ENCODE measurements at regions not wholly inside any gene's neighbourhood (a gene's known extent, or its start where the extent isn't known, plus 50 kb on each side); places are given as distances from the start of the nearest gene placed in this dataset.

GRCh38 chr14:97055355-97055754 lies 258.2 kb downstream of the VRK1 start:
- WGBS, result 60% methylated on average over 9 of the region's 9 CpGs
- DNase-seq (ENCODE audit: low spot score in 2 of 2), result no peak
- no peaks in the 10 kb centered on the region for H3K9me3 ChIP-seq

GRCh38 chr14:97056086-97056485 lies 258.9 kb downstream of the VRK1 start:
- H3K36me3 ChIP-seq, result no peaks in the 10 kb centered on the region
- 28% methylated on average over 6 of the region's 6 CpGs for WGBS
- H3K4me3 ChIP-seq, result no peak overlapping the region
- H3K27ac ChIP-seq, result no peak overlapping the region
- H3K27me3 ChIP-seq, result peaks cover 7% of the 10 kb centered on the region
- DNase-seq (ENCODE audit: low spot score in 2 of 2), result no peak
- peaks cover 2% of the 10 kb centered on the region for H3K4me1 ChIP-seq
- H3K9me3 ChIP-seq, result no peaks in the 10 kb centered on the region
- TF ChIP-seq CTCF (IDR thresholded peaks at IDR 0.05) (no peak), POLR2AphosphoS5 (IDR thresholded peaks at IDR 0.05) (no peak), EP300 (IDR thresholded peaks at IDR 0.05) (no peak), POLR2A (IDR thresholded peaks at IDR 0.05) (no peak)

More at GRCh38 chr14:97055355-97055754, 258.2 kb downstream of the VRK1 start:
- no peak overlapping the region for H3K4me3 ChIP-seq
- H3K36me3 ChIP-seq, result no peaks in the 10 kb centered on the region
- peaks cover 7% of the 10 kb centered on the region for H3K27me3 ChIP-seq
- TF ChIP-seq CTCF (IDR thresholded peaks at IDR 0.05) (no peak), EP300 (IDR thresholded peaks at IDR 0.05) (no peak), POLR2AphosphoS5 (IDR thresholded peaks at IDR 0.05) (no peak), POLR2A (IDR thresholded peaks at IDR 0.05) (no peak)
- H3K4me1 ChIP-seq, result peaks cover 2% of the 10 kb centered on the region
- H3K27ac ChIP-seq, result no peak overlapping the region

- WGBS, result 87% methylated on average over 16 of the region's 16 CpGs
Observed at GRCh38 chr14:97057238-97058073, 260.3 kb downstream of the VRK1 start.

DNA sequence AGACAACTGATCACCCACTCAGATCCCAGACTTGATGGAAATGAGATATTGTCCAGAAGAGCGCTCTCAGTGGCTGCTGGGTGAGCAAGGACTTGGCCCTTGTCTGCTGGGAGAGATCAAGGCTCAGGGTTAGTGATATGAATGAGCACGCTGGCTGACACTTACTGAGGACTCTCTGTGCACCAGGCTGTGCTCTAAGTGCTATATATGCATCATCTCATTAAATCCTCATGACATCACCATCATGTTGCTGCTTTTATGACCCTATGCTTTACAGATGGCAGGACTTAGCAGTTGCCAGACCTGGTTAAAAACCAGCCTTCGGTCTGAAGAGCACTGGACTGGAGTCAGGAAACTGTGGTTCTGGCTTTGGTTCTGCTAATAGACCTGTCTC lies 260.9 kb downstream of the VRK1 start:
- Histone ChIP-seq H3K36me3 (no peaks in the 10 kb centered on the region), H3K9me3 (no peaks in the 10 kb centered on the region)
- TF ChIP-seq CTCF (IDR thresholded peaks at IDR 0.05) (no peak), EP300 (IDR thresholded peaks at IDR 0.05) (no peak), POLR2AphosphoS5 (IDR thresholded peaks at IDR 0.05) (no peak), POLR2A (IDR thresholded peaks at IDR 0.05) (no peak)

More at GRCh38 chr14:97057238-97058073, 260.3 kb downstream of the VRK1 start:
- Histone ChIP-seq H3K27me3 (peaks cover 7% of the 10 kb centered on the region), H3K4me3 (no peak overlapping the region), H3K36me3 (no peaks in the 10 kb centered on the region), H3K4me1 (peaks cover 2% of the 10 kb centered on the region), H3K27ac (no peak overlapping the region), H3K9me3 (no peaks in the 10 kb centered on the region)
- DNase-seq (ENCODE audit: low spot score in 2 of 2), result no peak
- TF ChIP-seq POLR2A (IDR thresholded peaks at IDR 0.05) (no peak), EP300 (IDR thresholded peaks at IDR 0.05) (no peak), CTCF (IDR thresholded peaks at IDR 0.05) (no peak), POLR2AphosphoS5 (IDR thresholded peaks at IDR 0.05) (no peak)

GRCh38 chr14:97058589-97058988 lies 261.4 kb downstream of the VRK1 start:
- no peak overlapping the region for H3K27ac ChIP-seq
- H3K4me3 ChIP-seq, result no peak overlapping the region
- WGBS, result 63% methylated on average over 2 of the region's 2 CpGs
- peaks cover 7% of the 10 kb centered on the region for H3K27me3 ChIP-seq
- no peaks in the 10 kb centered on the region for H3K36me3 ChIP-seq
- DNase-seq (ENCODE audit: low spot score in 2 of 2), result no peak
- TF ChIP-seq CTCF (IDR thresholded peaks at IDR 0.05) (no peak), EP300 (IDR thresholded peaks at IDR 0.05) (no peak), POLR2AphosphoS5 (IDR thresholded peaks at IDR 0.05) (no peak), POLR2A (IDR thresholded peaks at IDR 0.05) (no peak)
- H3K9me3 ChIP-seq, result no peaks in the 10 kb centered on the region
- H3K4me1 ChIP-seq, result peaks cover 2% of the 10 kb centered on the region

More for the DNA sequence above, 260.9 kb downstream of the VRK1 start:
- Histone ChIP-seq H3K4me1 (peaks cover 2% of the 10 kb centered on the region), H3K27me3 (peaks cover 7% of the 10 kb centered on the region), H3K27ac (no peak overlapping the region), H3K4me3 (no peak overlapping the region)
- no peak for DNase-seq (ENCODE audit: low spot score in 2 of 2)
- 70% methylated on average over 3 of the region's 3 CpGs for WGBS

Data from suprapubic skin (tissue), 4 donors.